ENCODE measurements at regions not wholly inside any gene's neighbourhood (a gene's known extent, or its start where the extent isn't known, plus 50 kb on each side); places are given as distances from the start of the nearest gene placed in this dataset.

DNA sequence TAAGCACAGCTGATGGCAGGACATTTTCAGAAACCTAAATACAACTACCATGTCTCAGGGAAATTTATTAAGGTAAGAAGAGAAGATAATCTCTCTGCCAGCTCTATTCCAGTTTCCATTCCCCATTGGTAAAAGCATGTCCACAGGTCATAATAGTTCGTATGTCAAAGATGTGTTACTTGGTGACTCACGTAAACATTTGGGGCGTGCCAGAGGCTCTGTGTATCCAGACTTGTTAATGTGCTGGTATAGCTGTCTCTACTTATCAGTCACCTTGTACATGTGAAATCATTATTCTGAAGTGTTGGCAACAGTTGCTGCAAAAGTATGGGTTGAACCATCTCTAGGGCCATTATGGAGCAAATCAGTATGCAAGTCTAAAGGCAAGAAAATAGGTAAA lies 1345.1 kb downstream of the SUCLG1 start:
- WGBS, result 83% methylated on average over 3 of the region's 3 CpGs
- H3K36me3 ChIP-seq, result no peaks in the 10 kb centered on the region
- TF ChIP-seq POLR2A (IDR thresholded peaks at IDR 0.05), result no peak
- no peak for TF ChIP-seq EP300 (IDR thresholded peaks at IDR 0.05)
- TF ChIP-seq POLR2AphosphoS5 (IDR thresholded peaks at IDR 0.05), result no peak
- TF ChIP-seq, protein P1, sequence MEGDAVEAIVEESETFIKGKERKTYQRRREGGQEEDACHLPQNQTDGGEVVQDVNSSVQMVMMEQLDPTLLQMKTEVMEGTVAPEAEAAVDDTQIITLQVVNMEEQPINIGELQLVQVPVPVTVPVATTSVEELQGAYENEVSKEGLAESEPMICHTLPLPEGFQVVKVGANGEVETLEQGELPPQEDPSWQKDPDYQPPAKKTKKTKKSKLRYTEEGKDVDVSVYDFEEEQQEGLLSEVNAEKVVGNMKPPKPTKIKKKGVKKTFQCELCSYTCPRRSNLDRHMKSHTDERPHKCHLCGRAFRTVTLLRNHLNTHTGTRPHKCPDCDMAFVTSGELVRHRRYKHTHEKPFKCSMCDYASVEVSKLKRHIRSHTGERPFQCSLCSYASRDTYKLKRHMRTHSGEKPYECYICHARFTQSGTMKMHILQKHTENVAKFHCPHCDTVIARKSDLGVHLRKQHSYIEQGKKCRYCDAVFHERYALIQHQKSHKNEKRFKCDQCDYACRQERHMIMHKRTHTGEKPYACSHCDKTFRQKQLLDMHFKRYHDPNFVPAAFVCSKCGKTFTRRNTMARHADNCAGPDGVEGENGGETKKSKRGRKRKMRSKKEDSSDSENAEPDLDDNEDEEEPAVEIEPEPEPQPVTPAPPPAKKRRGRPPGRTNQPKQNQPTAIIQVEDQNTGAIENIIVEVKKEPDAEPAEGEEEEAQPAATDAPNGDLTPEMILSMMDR (IDR thresholded peaks at IDR 0.05), result no peak
- no peaks in the 10 kb centered on the region for H3K27me3 ChIP-seq
- no peaks in the 10 kb centered on the region for H3K4me1 ChIP-seq
- no peaks in the 10 kb centered on the region for H3K9me3 ChIP-seq
- H3K4me3 ChIP-seq, result no peak overlapping the region
- no peak overlapping the region for H3K27ac ChIP-seq
- DNase-seq (ENCODE audit: low spot score in 2 of 2), result no peak

DNA sequence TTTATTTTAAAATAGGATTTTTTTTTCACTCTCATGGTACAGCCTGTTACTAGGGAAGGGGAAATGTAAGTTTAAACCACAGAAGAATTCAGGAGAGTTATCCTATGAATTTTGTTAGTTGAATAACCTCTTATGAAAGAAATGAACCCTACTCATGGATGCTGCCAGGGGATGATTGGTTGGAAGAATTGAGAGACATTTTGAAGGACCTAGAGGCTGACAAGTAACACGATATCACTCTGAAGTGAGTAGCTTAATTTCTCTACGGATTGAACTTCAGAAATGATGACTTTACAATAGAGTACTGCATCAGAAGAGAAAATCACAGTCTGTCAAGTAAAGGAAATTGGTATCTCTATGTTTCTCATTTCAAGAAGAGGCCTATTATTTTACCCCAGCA lies 1346.2 kb downstream of the SUCLG1 start:
- DNase-seq (ENCODE audit: low spot score in 2 of 2), result no peak
- WGBS, result 75% methylated on average over 2 of the region's 2 CpGs
- no peaks in the 10 kb centered on the region for H3K9me3 ChIP-seq

DNA sequence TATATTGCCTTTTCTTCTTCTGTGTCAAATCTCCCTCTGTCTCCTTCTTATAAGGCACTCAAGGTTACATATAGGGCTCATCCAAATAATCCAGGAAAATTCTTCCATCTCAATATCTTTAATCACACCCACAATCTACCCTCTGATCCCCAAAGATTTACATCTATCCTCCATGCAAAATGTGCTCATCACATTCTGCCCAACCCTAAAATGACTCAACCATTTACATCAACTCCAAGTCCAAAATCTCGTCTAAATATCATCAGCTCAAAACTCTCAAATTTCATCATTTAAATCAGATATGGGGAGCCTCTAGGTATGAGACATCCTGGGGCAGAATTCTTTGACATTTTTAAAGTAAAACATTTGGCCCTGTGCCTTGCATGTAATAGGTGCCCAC lies 1349.8 kb downstream of the SUCLG1 start:
- no peak for TF ChIP-seq POLR2A (IDR thresholded peaks at IDR 0.05)
- no peak for TF ChIP-seq EP300 (IDR thresholded peaks at IDR 0.05)
- TF ChIP-seq, protein P1 (IDR thresholded peaks at IDR 0.05), result no peak
- no peak for TF ChIP-seq POLR2AphosphoS5 (IDR thresholded peaks at IDR 0.05)
- 35% methylated on average over 1 of the region's 1 CpG for WGBS
- H3K27ac ChIP-seq, result no peak overlapping the region
- no peaks in the 10 kb centered on the region for H3K27me3 ChIP-seq
- H3K9me3 ChIP-seq, result no peaks in the 10 kb centered on the region
- H3K4me3 ChIP-seq, result no peak overlapping the region
- H3K4me1 ChIP-seq, result no peaks in the 10 kb centered on the region
- no peaks in the 10 kb centered on the region for H3K36me3 ChIP-seq
- no peak for DNase-seq (ENCODE audit: low spot score in 2 of 2)

More for the DNA sequence above, 1346.2 kb downstream of the SUCLG1 start:
- Histone ChIP-seq H3K27ac (no peak overlapping the region), H3K4me3 (no peak overlapping the region), H3K27me3 (no peaks in the 10 kb centered on the region), H3K4me1 (no peaks in the 10 kb centered on the region), H3K36me3 (no peaks in the 10 kb centered on the region)
- no peak for TF ChIP-seq EP300 (IDR thresholded peaks at IDR 0.05)
- no peak for TF ChIP-seq POLR2A (IDR thresholded peaks at IDR 0.05)
- TF ChIP-seq, protein P1 (IDR thresholded peaks at IDR 0.05), result no peak
- no peak for TF ChIP-seq POLR2AphosphoS5 (IDR thresholded peaks at IDR 0.05)

DNA sequence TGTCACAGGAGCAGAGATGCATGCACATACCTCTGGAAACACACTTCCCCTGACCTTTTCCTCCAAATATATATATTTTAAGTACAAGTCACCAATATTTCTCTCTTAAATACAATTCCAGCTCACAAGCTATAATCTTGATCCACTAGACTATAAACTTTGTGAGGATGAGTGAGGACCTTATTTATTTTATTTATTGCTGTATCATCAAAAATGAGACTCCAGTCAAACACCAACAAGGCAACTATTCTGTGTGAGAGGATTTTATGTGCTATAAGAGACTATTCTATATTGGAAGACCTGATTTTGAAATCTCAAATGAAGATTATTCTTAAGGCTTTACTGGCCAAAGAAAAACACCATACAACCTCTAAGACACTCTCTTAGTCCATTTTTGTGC lies 1352.2 kb downstream of the SUCLG1 start:
- H3K36me3 ChIP-seq, result no peaks in the 10 kb centered on the region
- no peaks in the 10 kb centered on the region for H3K4me1 ChIP-seq
- no peaks in the 10 kb centered on the region for H3K27me3 ChIP-seq
- no peak overlapping the region for H3K4me3 ChIP-seq
- no peak for TF ChIP-seq EP300 (IDR thresholded peaks at IDR 0.05)
- TF ChIP-seq POLR2A (IDR thresholded peaks at IDR 0.05), result no peak
- TF ChIP-seq, protein P1 (IDR thresholded peaks at IDR 0.05), result no peak
- no peak for TF ChIP-seq POLR2AphosphoS5 (IDR thresholded peaks at IDR 0.05)
- no peak for DNase-seq (ENCODE audit: low spot score in 2 of 2)
- H3K9me3 ChIP-seq, result no peaks in the 10 kb centered on the region
- H3K27ac ChIP-seq, result no peak overlapping the region

DNA sequence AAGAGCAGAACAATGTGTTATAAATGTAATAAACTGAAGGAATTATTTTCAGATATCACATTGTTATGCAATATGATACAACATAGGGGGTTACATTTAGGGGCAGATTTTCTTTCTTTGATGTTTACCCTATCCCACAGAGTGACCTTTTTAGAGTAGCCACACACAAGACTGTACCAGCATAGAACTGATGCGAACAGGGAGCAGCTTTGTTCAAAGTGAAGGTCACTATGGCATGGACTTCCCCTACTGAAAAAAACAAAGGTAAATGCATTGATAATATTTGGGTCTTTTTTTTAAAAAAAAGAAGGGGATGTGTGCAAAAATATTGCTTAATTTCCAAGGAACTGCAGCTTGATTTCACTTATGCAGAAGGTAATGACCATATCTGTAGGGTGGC lies 1354.9 kb downstream of the SUCLG1 start:
- Histone ChIP-seq H3K27me3 (no peaks in the 10 kb centered on the region), H3K36me3 (no peaks in the 10 kb centered on the region), H3K27ac (no peak overlapping the region), H3K4me3 (no peak overlapping the region), H3K4me1 (no peaks in the 10 kb centered on the region), H3K9me3 (no peaks in the 10 kb centered on the region)
- DNase-seq (ENCODE audit: low spot score in 2 of 2), result no peak
- WGBS, result 95% methylated on average over 1 of the region's 1 CpG
- TF ChIP-seq EP300 (IDR thresholded peaks at IDR 0.05) (no peak), POLR2A (IDR thresholded peaks at IDR 0.05) (no peak), POLR2AphosphoS5 (IDR thresholded peaks at IDR 0.05) (no peak)
- TF ChIP-seq, protein P1 (IDR thresholded peaks at IDR 0.05), result no peak
